ENCODE measurements at regions not wholly inside any gene's neighbourhood (a gene's known extent, or its start where the extent isn't known, plus 50 kb on each side); places are given as distances from the start of the nearest gene placed in this dataset.

GRCh38 chr1:203406446-203407045, 55.6 kb upstream of the FMOD start:
- ATAC-seq (ENCODE audit: low read depth) (no peak), DNase-seq (no peak)
- Histone ChIP-seq H3K4me2 (replicated peaks; ENCODE audit: low read depth, low read length, poor library complexity, severe bottlenecking) (no peak overlapping the region), H2AFZ (ENCODE audit: insufficient read depth, low read depth, low read length, poor library complexity, severe bottlenecking) (no peak overlapping the region), H3K9me3 (ENCODE audit: control extremely low read depth in 1 of 3, control insufficient read depth in 2 of 3, insufficient read depth in 1 of 3, low read length in 2 of 3) (peaks cover 0 to 10% (median 0%) of the 10 kb centered on the region in 3 donors), H4K20me1 (ENCODE audit: control insufficient read depth, insufficient read depth, low read length, poor library complexity, severe bottlenecking) (no peaks in the 10 kb centered on the region), H3K27me3 (replicated peaks in 1 of 4; ENCODE audit: control extremely low read depth in 1 of 4, control insufficient read depth in 3 of 4, insufficient read depth in 4 of 4, low read length in 3 of 4) (no peaks in the 10 kb centered on the region), H3K27ac (ENCODE audit: low read length in 2 of 2) (no peak overlapping the region), H3K36me3 (replicated peaks in 1 of 2; ENCODE audit: control extremely low read depth in 1 of 2, control insufficient read depth in 1 of 2, extremely low read depth in 1 of 2, insufficient read depth in 2 of 2, low read length in 1 of 2) (no peaks in the 10 kb centered on the region), H3K9ac (ENCODE audit: low read length) (no peak overlapping the region), H3K4me1 (ENCODE audit: control insufficient read depth in 2 of 2, insufficient read depth in 2 of 2, low read length in 2 of 2) (peaks cover 18 to 26% of the 10 kb centered on the region in 2 donors), H3K79me2 (ENCODE audit: control insufficient read depth, insufficient read depth, low read length) (no peaks in the 10 kb centered on the region), H3K4me3 (ENCODE audit: control extremely low read depth in 1 of 5, extremely low read depth in 1 of 5, insufficient read depth in 1 of 5, low read depth in 2 of 5, low read length in 4 of 5) (no peak overlapping the region)
- peaks cover 2% of the 10 kb centered on the region for H3K9me3 Mint-ChIP-seq (ENCODE audit: insufficient read depth)
- H3K4me1 Mint-ChIP-seq = peaks cover 23% of the 10 kb centered on the region
- H3K27me3 Mint-ChIP-seq = peaks cover 21% of the 10 kb centered on the region
- 95% methylated on average over 6 of the region's 7 CpGs for WGBS (ENCODE audit: insufficient coverage)
- POLR2A ChIA-PET = no interaction called here
- intact Hi-C loops (cut with micrococcal nuclease) = no loop called here
- TF ChIP-seq, protein P1, sequence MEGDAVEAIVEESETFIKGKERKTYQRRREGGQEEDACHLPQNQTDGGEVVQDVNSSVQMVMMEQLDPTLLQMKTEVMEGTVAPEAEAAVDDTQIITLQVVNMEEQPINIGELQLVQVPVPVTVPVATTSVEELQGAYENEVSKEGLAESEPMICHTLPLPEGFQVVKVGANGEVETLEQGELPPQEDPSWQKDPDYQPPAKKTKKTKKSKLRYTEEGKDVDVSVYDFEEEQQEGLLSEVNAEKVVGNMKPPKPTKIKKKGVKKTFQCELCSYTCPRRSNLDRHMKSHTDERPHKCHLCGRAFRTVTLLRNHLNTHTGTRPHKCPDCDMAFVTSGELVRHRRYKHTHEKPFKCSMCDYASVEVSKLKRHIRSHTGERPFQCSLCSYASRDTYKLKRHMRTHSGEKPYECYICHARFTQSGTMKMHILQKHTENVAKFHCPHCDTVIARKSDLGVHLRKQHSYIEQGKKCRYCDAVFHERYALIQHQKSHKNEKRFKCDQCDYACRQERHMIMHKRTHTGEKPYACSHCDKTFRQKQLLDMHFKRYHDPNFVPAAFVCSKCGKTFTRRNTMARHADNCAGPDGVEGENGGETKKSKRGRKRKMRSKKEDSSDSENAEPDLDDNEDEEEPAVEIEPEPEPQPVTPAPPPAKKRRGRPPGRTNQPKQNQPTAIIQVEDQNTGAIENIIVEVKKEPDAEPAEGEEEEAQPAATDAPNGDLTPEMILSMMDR (IDR thresholded peaks at IDR 0.05) = no peak
- no peak for TF ChIP-seq EZH2 (IDR thresholded peaks at IDR 0.05; ENCODE audit: borderline replicate concordance, insufficient read depth, low read depth, low read length, poor library complexity, severe bottlenecking)
- CTCF ChIA-PET = no interaction called here
- no peak overlapping the region for H3K4me3 Mint-ChIP-seq
- H3K27ac Mint-ChIP-seq = no peak overlapping the region

GRCh38 chr1:203407296-203407695, 56.4 kb upstream of the FMOD start:
- Mint-ChIP-seq H3K4me1 (peaks cover 23% of the 10 kb centered on the region), H3K9me3 (ENCODE audit: insufficient read depth) (peaks cover 2% of the 10 kb centered on the region), H3K27me3 (peaks cover 20% of the 10 kb centered on the region), H3K4me3 (no peak overlapping the region), H3K27ac (no peak overlapping the region)
- no CpG with 5 or more reads among the region's 1 CpG for WGBS (ENCODE audit: insufficient coverage)
- DNase-seq (no peak), ATAC-seq (ENCODE audit: low read depth) (no peak)
- Histone ChIP-seq H3K27me3 (replicated peaks in 1 of 4; ENCODE audit: control extremely low read depth in 1 of 4, control insufficient read depth in 3 of 4, insufficient read depth in 4 of 4, low read length in 3 of 4) (no peaks in the 10 kb centered on the region), H2AFZ (ENCODE audit: insufficient read depth, low read depth, low read length, poor library complexity, severe bottlenecking) (no peak overlapping the region), H3K79me2 (ENCODE audit: control insufficient read depth, insufficient read depth, low read length) (no peaks in the 10 kb centered on the region), H3K4me2 (replicated peaks; ENCODE audit: low read depth, low read length, poor library complexity, severe bottlenecking) (no peak overlapping the region), H4K20me1 (ENCODE audit: control insufficient read depth, insufficient read depth, low read length, poor library complexity, severe bottlenecking) (no peaks in the 10 kb centered on the region), H3K27ac (ENCODE audit: low read length in 2 of 2) (no peak overlapping the region), H3K9me3 (ENCODE audit: control extremely low read depth in 1 of 3, control insufficient read depth in 2 of 3, insufficient read depth in 1 of 3, low read length in 2 of 3) (peaks cover 0 to 15% (median 0%) of the 10 kb centered on the region in 3 donors), H3K36me3 (replicated peaks in 1 of 2; ENCODE audit: control extremely low read depth in 1 of 2, control insufficient read depth in 1 of 2, extremely low read depth in 1 of 2, insufficient read depth in 2 of 2, low read length in 1 of 2) (no peaks in the 10 kb centered on the region), H3K4me1 (ENCODE audit: control insufficient read depth in 2 of 2, insufficient read depth in 2 of 2, low read length in 2 of 2) (peaks cover 18 to 26% of the 10 kb centered on the region in 2 donors), H3K4me3 (ENCODE audit: control extremely low read depth in 1 of 5, extremely low read depth in 1 of 5, insufficient read depth in 1 of 5, low read depth in 2 of 5, low read length in 4 of 5) (no peak overlapping the region), H3K9ac (ENCODE audit: low read length) (no peak overlapping the region)
- intact Hi-C loops (cut with micrococcal nuclease) = no loop called here
- ChIA-PET CTCF (no interaction called here), POLR2A (no interaction called here)
- no peak for TF ChIP-seq EZH2 (IDR thresholded peaks at IDR 0.05; ENCODE audit: borderline replicate concordance, insufficient read depth, low read depth, low read length, poor library complexity, severe bottlenecking)
- TF ChIP-seq, protein P1 (IDR thresholded peaks at IDR 0.05) = no peak

All from B cell (primary cell).